GM12873 (cell line): ENCODE measurements at regions not wholly inside any gene's neighbourhood (a gene's known extent, or its start where the extent isn't known, plus 50 kb on each side); places are given as distances from the start of the nearest gene placed in this dataset.

Experiments
- TF ChIP-seq, protein P1 (sequence below): IDR thresholded peaks from 2 replicates; pipeline ENCODE4 v1.5.1; 2012; ENCODE audit warnings: low read depth, mild to moderate bottlenecking, moderate library complexity, low read length, control low read depth; ENCODE audit not compliant: insufficient read depth; ENCODE audit errors: missing control alignments

DNA sequence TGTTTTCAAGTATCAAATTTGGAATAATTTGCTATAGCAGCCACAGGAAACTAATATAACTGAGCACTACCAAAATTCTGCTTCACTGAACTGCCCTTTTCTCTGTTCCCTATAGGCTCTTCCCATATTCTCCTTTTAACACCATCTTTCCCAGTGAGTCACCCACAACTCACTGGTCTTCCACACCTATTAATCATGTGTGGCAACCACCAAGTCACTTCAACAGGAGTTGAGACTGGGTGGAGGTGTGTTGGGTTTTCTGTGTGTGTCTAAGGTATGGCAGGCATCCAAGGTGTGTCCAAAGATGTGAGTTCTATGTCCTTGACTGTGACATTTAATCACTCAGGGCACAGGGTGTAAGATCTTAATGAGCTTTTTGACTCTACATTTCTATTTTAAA lies 610.0 kb upstream of the CDH11 start:
- TF ChIP-seq, protein P1, sequence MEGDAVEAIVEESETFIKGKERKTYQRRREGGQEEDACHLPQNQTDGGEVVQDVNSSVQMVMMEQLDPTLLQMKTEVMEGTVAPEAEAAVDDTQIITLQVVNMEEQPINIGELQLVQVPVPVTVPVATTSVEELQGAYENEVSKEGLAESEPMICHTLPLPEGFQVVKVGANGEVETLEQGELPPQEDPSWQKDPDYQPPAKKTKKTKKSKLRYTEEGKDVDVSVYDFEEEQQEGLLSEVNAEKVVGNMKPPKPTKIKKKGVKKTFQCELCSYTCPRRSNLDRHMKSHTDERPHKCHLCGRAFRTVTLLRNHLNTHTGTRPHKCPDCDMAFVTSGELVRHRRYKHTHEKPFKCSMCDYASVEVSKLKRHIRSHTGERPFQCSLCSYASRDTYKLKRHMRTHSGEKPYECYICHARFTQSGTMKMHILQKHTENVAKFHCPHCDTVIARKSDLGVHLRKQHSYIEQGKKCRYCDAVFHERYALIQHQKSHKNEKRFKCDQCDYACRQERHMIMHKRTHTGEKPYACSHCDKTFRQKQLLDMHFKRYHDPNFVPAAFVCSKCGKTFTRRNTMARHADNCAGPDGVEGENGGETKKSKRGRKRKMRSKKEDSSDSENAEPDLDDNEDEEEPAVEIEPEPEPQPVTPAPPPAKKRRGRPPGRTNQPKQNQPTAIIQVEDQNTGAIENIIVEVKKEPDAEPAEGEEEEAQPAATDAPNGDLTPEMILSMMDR = no peak

DNA sequence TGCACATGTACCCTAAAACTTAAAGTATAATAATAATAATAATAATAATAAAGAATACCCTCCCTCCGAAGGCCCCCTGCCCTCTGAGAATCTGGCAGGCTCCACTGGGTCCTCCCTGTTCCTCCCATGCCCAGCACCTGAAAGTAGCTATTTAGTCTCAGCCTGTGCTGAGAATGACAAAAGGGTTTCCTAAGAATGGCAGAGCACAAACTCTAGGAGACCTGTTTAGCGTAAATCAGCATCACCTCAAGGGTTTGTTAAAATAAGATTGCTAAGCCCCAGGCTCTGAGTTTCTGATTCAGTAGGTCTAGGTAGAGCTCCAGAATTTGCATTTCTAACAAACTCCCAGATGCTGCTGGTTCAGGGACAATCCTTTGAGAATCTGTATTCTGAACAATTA lies 606.8 kb upstream of the CDH11 start:
- TF ChIP-seq, protein P1 = no peak

DNA sequence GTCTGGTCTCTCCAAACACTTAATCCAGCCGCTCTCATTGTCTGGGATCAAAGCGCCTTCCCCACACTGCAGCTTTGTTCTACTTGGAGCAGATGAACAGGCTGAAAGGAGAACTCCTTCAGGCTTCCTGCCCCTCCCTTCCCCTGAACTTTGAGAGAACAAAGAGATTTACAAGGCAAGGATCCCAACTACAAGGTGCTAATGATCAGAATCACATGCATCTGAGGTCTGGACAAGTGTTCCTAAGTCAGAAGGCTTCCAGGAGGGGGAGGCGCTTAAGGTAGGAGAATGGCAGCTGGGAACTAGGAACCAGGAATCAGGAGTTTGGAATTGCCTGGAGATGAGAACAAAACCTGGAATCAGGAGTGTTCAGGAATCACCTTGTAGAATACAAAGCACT lies 606.3 kb upstream of the CDH11 start:
- TF ChIP-seq, protein P1 = no peak

DNA sequence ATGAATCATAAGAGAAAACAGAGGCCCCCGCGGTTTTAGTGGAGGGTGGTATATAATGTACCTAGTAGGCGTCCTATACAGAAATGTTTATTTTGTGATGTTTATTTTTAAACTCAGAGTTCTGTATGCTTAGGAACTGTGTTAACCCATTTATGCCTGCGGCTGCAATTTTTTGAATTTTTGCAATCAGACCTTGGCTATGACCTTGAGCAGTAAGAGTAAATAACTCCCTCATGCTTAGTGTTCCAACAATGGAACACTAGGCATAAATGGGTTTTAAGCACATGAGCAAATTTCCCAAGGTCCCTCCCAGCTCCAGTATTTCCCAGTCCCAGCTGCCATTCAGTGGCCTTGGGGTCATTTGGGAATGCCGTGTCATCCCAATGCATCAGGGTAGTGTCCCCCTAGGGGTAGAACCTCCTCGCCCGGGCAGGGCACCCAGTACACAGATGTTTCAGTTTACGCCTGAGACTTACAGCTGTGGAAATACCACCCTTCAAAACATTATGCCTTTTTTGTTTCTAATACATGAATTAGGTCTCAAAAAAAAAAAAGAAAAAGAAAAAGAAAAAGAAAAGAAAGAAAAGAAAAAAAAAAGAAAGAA lies 605.8 kb upstream of the CDH11 start:
- TF ChIP-seq, protein P1 = no peak

GRCh38 chr16:65725156-65725845 lies 603.4 kb upstream of the CDH11 start:
- TF ChIP-seq, protein P1 = no peak

DNA sequence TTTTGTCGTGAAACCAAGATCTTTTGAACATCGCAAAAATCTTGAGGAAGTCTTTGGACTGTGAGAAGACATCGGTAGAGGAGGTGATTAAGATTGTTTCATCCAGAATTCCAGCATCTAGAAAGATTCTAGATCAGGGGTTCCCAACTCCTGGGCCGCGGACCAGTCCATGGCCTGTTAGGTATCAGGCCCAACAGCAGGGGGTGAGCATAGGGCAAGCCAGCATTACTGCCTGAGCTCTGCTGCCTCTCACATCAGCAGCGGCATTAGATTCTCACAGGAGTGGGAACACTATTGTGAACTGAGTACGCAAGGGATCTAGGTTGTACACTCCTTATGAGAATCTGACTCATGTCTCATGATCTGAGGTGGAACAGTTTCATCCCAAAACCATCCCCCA lies 600.6 kb upstream of the CDH11 start:
- TF ChIP-seq, protein P1 = no peak

DNA sequence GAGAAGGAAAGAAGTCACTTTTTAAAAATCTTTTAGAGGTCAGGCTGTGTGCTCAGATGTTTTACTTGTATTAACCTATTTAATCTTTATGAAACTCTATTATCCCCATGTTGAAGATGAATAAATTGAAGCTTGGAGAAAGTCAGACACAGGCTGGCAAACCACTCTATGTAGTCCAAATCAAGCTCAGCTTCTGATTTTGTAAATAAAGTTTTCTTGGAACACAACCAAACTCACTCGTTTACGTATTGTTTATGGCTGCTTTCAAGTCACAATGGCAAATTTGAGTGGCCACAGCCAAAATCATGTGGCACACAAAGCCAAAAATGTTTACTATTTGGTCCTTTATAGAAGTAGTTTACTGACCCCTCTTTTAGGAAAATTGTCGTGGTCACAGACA lies 596.0 kb upstream of the CDH11 start:
- TF ChIP-seq, protein P1 = no peak
